ENCODE measurements at regions not wholly inside any gene's neighbourhood (a gene's known extent, or its start where the extent isn't known, plus 50 kb on each side); places are given as distances from the start of the nearest gene placed in this dataset.

GRCh38 chr3:43783987-43784639 lies 93.4 kb downstream of the ABHD5 start:
- no peak overlapping the region for H3K27ac ChIP-seq

GRCh38 chr3:43784640-43785011 lies 93.9 kb downstream of the ABHD5 start:
- H3K27ac ChIP-seq = no peak overlapping the region
- no peak for TF ChIP-seq CTCF (conservative IDR thresholded peaks at IDR 0.05)

More at GRCh38 chr3:43783987-43784639, 93.4 kb downstream of the ABHD5 start:
- TF ChIP-seq CTCF (conservative IDR thresholded peaks at IDR 0.05) = no peak

- no peak overlapping the region for H3K27ac ChIP-seq
- no peak for TF ChIP-seq CTCF (conservative IDR thresholded peaks at IDR 0.05)
Measured at GRCh38 chr3:43785551-43785950, 94.8 kb downstream of the ABHD5 start.

GRCh38 chr3:43786102-43786501 lies 95.4 kb downstream of the ABHD5 start:
- H3K27ac ChIP-seq = no peak overlapping the region
- TF ChIP-seq CTCF (conservative IDR thresholded peaks at IDR 0.05) = no peak

- TF ChIP-seq CTCF (conservative IDR thresholded peaks at IDR 0.05) = no peak
- H3K27ac ChIP-seq = no peak overlapping the region
Measured at GRCh38 chr3:43786526-43787305, 96.0 kb downstream of the ABHD5 start.

- no peak for TF ChIP-seq CTCF (conservative IDR thresholded peaks at IDR 0.05)
- H3K27ac ChIP-seq = no peak overlapping the region
Measured at GRCh38 chr3:43787330-43787729, 96.6 kb downstream of the ABHD5 start.

GRCh38 chr3:43789028-43789427 lies 98.3 kb downstream of the ABHD5 start:
- TF ChIP-seq CTCF (conservative IDR thresholded peaks at IDR 0.05) = no peak
- no peak overlapping the region for H3K27ac ChIP-seq
